HG03457 (cell line): ENCODE measurements at regions not wholly inside any gene's neighbourhood (a gene's known extent, or its start where the extent isn't known, plus 50 kb on each side); places are given as distances from the start of the nearest gene placed in this dataset.

ENCODE experiments used
- ATAC-seq: cut with Tn5 transposase; IDR thresholded peaks from one replicate; pipeline ENCODE4 v1.9.1; 2021; ENCODE audit warnings: moderate number of reproducible peaks; ENCODE audit not compliant: unreplicated experiment

GRCh38 chr5:130277522-130277921 is 373.3 kb downstream of the CHSY3 start:
- ATAC-seq = no peak

GRCh38 chr5:130277002-130277401 is 372.7 kb downstream of the CHSY3 start:
- ATAC-seq = no peak

- ATAC-seq = no peak
These were observed 368.6 kb downstream of the CHSY3 start for GRCh38 chr5:130272837-130273236.

GRCh38 chr5:130270786-130271185 is 366.5 kb downstream of the CHSY3 start:
- ATAC-seq = no peak

GRCh38 chr5:130268489-130268888 is 364.2 kb downstream of the CHSY3 start:
- ATAC-seq = no peak

- ATAC-seq = no peak
These were observed 363.7 kb downstream of the CHSY3 start for GRCh38 chr5:130267926-130268325.

GRCh38 chr5:130260481-130260880 is 356.2 kb downstream of the CHSY3 start:
- no peak for ATAC-seq

- no peak for ATAC-seq
These were observed 347.7 kb downstream of the CHSY3 start for GRCh38 chr5:130251931-130252330.

GRCh38 chr5:130243641-130244040 is 339.4 kb downstream of the CHSY3 start:
- ATAC-seq = no peak

GRCh38 chr5:130237721-130238120 is 333.5 kb downstream of the CHSY3 start:
- ATAC-seq = no peak
